H1 (cell line): ENCODE measurements at regions not wholly inside any gene's neighbourhood (a gene's known extent, or its start where the extent isn't known, plus 50 kb on each side); places are given as distances from the start of the nearest gene placed in this dataset.

Source experiments
- CEBPB ChIP-seq: IDR thresholded peaks from 2 replicates; pipeline ENCODE4 v1.6.1; 2012; ENCODE audit warnings: low read depth, low read length
- GABPA ChIP-seq: IDR thresholded peaks from 2 replicates; pipeline ENCODE4 v1.6.1; 2011; ENCODE audit warnings: mild to moderate bottlenecking, low read length, moderate library complexity, borderline replicate concordance; ENCODE audit not compliant: insufficient read depth
- NANOG ChIP-seq: IDR thresholded peaks from 2 replicates; pipeline ENCODE4 v1.6.1; 2011; ENCODE audit warnings: low read length, low read depth, mild to moderate bottlenecking, inconsistent platforms; ENCODE audit not compliant: insufficient read depth, poor library complexity, severe bottlenecking
- PHF8 ChIP-seq: fragments of 200-600 bp; sonication (generic); conservative IDR thresholded peaks from 2 replicates; pipeline ENCODE4 v1.7.1; 2012; ENCODE audit warnings: low read depth, mild to moderate bottlenecking, inconsistent platforms, low read length, moderate library complexity
- POLR2A ChIP-seq, 2 experiments: IDR thresholded peaks; 1 replicate in 1 of 2; 2 replicates in 1 of 2; pipeline ENCODE4 v1.6.1; 2011; ENCODE audit warnings: low read depth in 2 of 2, low read length in 2 of 2, mild to moderate bottlenecking in 2 of 2; ENCODE audit errors: control extremely low read depth in 1 of 2
- RAD21 ChIP-seq, 2 experiments: IDR thresholded peaks in 1 of 2; conservative IDR thresholded peaks in 1 of 2; 2 replicates each; pipeline ENCODE4 v1.6.1; 2011; ENCODE audit warnings: low read depth in 2 of 2, low read length in 2 of 2, improper control_type of control experiment in 1 of 2, inconsistent platforms in 1 of 2, mild to moderate bottlenecking in 1 of 2, moderate library complexity in 1 of 2
- SP2 ChIP-seq: IDR thresholded peaks from 2 replicates; pipeline ENCODE4 v1.6.1; 2012; ENCODE audit warnings: mild to moderate bottlenecking, low read length, inconsistent platforms
- SP4 ChIP-seq: IDR thresholded peaks from 2 replicates; pipeline ENCODE4 v1.6.1; 2012; ENCODE audit warnings: low read length, inconsistent platforms
- TCF12 ChIP-seq: IDR thresholded peaks from 2 replicates; pipeline ENCODE4 v1.6.1; 2011; ENCODE audit warnings: low read depth, mild to moderate bottlenecking, low read length
- TF ChIP-seq, protein P1 (sequence below): fragments of 300-600 bp; sonication (generic); IDR thresholded peaks from 2 replicates; pipeline ENCODE4 v1.7.1; 2012; ENCODE audit warnings: low read length, moderate library complexity, mild to moderate bottlenecking, inconsistent platforms; ENCODE audit not compliant: insufficient replicate concordance
- TF ChIP-seq, protein P2 (sequence below): IDR thresholded peaks from 2 replicates; pipeline ENCODE4 v1.6.1; 2012; ENCODE audit warnings: low read length, inconsistent platforms

DNA sequence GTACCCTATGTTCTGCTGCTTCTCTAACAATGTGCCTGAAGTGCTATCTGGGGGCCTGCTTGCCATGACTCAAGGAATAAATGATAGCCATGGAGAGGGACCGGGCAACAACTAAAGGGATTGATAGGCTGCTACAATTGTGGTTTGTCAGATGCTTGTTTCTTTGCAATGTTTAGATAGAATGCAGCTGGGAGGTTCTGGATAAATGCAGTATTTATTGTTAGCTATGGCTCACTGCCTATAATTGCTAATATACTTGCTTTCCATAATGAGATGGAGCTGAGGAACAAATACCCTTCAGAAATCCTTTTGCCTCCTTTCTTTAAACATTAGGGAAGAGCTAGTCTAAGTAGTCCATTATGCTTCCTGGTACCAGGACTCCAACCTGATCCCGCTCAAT, 575.2 kb upstream of the SYNCRIP start (continued):
- TF ChIP-seq, protein P1, sequence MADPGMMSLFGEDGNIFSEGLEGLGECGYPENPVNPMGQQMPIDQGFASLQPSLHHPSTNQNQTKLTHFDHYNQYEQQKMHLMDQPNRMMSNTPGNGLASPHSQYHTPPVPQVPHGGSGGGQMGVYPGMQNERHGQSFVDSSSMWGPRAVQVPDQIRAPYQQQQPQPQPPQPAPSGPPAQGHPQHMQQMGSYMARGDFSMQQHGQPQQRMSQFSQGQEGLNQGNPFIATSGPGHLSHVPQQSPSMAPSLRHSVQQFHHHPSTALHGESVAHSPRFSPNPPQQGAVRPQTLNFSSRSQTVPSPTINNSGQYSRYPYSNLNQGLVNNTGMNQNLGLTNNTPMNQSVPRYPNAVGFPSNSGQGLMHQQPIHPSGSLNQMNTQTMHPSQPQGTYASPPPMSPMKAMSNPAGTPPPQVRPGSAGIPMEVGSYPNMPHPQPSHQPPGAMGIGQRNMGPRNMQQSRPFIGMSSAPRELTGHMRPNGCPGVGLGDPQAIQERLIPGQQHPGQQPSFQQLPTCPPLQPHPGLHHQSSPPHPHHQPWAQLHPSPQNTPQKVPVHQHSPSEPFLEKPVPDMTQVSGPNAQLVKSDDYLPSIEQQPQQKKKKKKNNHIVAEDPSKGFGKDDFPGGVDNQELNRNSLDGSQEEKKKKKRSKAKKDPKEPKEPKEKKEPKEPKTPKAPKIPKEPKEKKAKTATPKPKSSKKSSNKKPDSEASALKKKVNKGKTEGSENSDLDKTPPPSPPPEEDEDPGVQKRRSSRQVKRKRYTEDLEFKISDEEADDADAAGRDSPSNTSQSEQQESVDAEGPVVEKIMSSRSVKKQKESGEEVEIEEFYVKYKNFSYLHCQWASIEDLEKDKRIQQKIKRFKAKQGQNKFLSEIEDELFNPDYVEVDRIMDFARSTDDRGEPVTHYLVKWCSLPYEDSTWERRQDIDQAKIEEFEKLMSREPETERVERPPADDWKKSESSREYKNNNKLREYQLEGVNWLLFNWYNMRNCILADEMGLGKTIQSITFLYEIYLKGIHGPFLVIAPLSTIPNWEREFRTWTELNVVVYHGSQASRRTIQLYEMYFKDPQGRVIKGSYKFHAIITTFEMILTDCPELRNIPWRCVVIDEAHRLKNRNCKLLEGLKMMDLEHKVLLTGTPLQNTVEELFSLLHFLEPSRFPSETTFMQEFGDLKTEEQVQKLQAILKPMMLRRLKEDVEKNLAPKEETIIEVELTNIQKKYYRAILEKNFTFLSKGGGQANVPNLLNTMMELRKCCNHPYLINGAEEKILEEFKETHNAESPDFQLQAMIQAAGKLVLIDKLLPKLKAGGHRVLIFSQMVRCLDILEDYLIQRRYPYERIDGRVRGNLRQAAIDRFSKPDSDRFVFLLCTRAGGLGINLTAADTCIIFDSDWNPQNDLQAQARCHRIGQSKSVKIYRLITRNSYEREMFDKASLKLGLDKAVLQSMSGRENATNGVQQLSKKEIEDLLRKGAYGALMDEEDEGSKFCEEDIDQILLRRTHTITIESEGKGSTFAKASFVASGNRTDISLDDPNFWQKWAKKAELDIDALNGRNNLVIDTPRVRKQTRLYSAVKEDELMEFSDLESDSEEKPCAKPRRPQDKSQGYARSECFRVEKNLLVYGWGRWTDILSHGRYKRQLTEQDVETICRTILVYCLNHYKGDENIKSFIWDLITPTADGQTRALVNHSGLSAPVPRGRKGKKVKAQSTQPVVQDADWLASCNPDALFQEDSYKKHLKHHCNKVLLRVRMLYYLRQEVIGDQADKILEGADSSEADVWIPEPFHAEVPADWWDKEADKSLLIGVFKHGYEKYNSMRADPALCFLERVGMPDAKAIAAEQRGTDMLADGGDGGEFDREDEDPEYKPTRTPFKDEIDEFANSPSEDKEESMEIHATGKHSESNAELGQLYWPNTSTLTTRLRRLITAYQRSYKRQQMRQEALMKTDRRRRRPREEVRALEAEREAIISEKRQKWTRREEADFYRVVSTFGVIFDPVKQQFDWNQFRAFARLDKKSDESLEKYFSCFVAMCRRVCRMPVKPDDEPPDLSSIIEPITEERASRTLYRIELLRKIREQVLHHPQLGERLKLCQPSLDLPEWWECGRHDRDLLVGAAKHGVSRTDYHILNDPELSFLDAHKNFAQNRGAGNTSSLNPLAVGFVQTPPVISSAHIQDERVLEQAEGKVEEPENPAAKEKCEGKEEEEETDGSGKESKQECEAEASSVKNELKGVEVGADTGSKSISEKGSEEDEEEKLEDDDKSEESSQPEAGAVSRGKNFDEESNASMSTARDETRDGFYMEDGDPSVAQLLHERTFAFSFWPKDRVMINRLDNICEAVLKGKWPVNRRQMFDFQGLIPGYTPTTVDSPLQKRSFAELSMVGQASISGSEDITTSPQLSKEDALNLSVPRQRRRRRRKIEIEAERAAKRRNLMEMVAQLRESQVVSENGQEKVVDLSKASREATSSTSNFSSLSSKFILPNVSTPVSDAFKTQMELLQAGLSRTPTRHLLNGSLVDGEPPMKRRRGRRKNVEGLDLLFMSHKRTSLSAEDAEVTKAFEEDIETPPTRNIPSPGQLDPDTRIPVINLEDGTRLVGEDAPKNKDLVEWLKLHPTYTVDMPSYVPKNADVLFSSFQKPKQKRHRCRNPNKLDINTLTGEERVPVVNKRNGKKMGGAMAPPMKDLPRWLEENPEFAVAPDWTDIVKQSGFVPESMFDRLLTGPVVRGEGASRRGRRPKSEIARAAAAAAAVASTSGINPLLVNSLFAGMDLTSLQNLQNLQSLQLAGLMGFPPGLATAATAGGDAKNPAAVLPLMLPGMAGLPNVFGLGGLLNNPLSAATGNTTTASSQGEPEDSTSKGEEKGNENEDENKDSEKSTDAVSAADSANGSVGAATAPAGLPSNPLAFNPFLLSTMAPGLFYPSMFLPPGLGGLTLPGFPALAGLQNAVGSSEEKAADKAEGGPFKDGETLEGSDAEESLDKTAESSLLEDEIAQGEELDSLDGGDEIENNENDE = no peak
- TF ChIP-seq, protein P2, sequence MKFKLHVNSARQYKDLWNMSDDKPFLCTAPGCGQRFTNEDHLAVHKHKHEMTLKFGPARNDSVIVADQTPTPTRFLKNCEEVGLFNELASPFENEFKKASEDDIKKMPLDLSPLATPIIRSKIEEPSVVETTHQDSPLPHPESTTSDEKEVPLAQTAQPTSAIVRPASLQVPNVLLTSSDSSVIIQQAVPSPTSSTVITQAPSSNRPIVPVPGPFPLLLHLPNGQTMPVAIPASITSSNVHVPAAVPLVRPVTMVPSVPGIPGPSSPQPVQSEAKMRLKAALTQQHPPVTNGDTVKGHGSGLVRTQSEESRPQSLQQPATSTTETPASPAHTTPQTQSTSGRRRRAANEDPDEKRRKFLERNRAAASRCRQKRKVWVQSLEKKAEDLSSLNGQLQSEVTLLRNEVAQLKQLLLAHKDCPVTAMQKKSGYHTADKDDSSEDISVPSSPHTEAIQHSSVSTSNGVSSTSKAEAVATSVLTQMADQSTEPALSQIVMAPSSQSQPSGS = no peak
- TF ChIP-seq POLR2A (IDR thresholded peaks at IDR 0.05; ENCODE audit: control extremely low read depth in 1 of 2, low read depth in 2 of 2, low read length in 2 of 2) (no peak), SP2 (no peak), TCF12 (no peak), SP4 (no peak), GABPA (no peak), PHF8 (no peak), RAD21 (IDR thresholded peaks at IDR 0.05 in 1 of 2, conservative IDR thresholded peaks at IDR 0.05 in 1 of 2; ENCODE audit: low read depth in 2 of 2, low read length in 2 of 2) (no peak), CEBPB (no peak), NANOG (no peak)
